Heart left ventricle (tissue), 16 donors: ENCODE measurements at regions not wholly inside any gene's neighbourhood (a gene's known extent, or its start where the extent isn't known, plus 50 kb on each side); places are given as distances from the start of the nearest gene placed in this dataset.
"Not testable (repeated sequence)": the region's sequence is repeated elsewhere in the genome, so short reads cannot be mapped to it uniquely, and the experiment has no call there.

Source experiments
- ATAC-seq, 4 donors: fragments of 200-7000 bp; cut with Tn5 transposase; one replicate each; pipeline ENCODE4 v1.9.1; 2020 to 2022; ENCODE audit warnings: moderate library complexity in 4 of 4, mild to moderate bottlenecking in 3 of 4, moderate number of reproducible peaks in 1 of 4
- DNase-seq, 5 donors: peaks; one replicate each; pipeline ENCODE4 v3.0.0-alpha.2; 2020
- H3K27ac ChIP-seq, 12 donors: fragments of 200-600 bp; sonication (generic) in 4 of 12; one replicate each; pipeline versions ENCODE4 v1.5.0 to v1.8.0; 2016 to 2022; ENCODE audit warnings: mild to moderate bottlenecking in 2 of 12
- H3K27me3 ChIP-seq, 9 donors: fragments of 200-600 bp; sonication (generic) in 2 of 9; one replicate each; pipeline versions ENCODE4 v1.5.1 to v1.8.0; 2016 to 2022; ENCODE audit warnings: mild to moderate bottlenecking in 3 of 9
- H3K36me3 ChIP-seq, 9 donors: fragments of 200-600 bp; sonication (generic) in 2 of 9; one replicate each; pipeline versions ENCODE4 v1.5.0 to v1.8.0; 2018 to 2022; ENCODE audit warnings: mild to moderate bottlenecking in 2 of 9
- H3K4me1 ChIP-seq, 12 donors: fragments of 200-600 bp; sonication (generic) in 4 of 12; one replicate each; pipeline versions ENCODE4 v1.5.0 to v1.8.0; 2016 to 2022; ENCODE audit warnings: mild to moderate bottlenecking in 3 of 12
- H3K4me3 ChIP-seq, 12 donors: fragments of 200-600 bp; sonication (generic) in 4 of 12; one replicate each; pipeline versions ENCODE4 v1.5.0 to v1.8.0; 2017 to 2022; ENCODE audit warnings: mild to moderate bottlenecking in 9 of 12, moderate library complexity in 4 of 12
- H3K9me3 ChIP-seq, 12 donors: fragments of 200-600 bp; sonication (generic) in 4 of 12; one replicate each; pipeline versions ENCODE4 v1.5.0 to v1.8.0; 2016 to 2022; ENCODE audit warnings: mild to moderate bottlenecking in 1 of 12
- POLR2A ChIP-seq, 2 donors: fragments of 450-650 bp; IDR thresholded peaks; one replicate each; pipeline ENCODE4 v1.6.1; 2017; ENCODE audit warnings: antibody characterized with exemption in 2 of 2, mild to moderate bottlenecking in 2 of 2, moderate library complexity in 2 of 2
- WGBS, 4 donors: extraction: QIAGEN DNeasy Blood & Tissue Kit in 2 of 4; methylation state at CpG; one replicate each; pipeline versions ENCODE4 v1.1.5 to v1.1.7; 2013 to 2018; 5-methylcytosine and 5-hydroxymethylcytosine counted together
- intact Hi-C, 10 donors: fragments of 100-400 bp; cut with DNase I; formaldehyde crosslinking; loops; one replicate each; pipeline versions ENCODE4 v1.11.1 to v1.14.2; 2022
- TF ChIP-seq, protein P1 (sequence below), 12 donors: fragments of 200-600 bp; sonication (generic) in 4 of 12; IDR thresholded peaks; one replicate each; pipeline versions ENCODE4 v1.5.0 to v1.8.0; 2018 to 2022; ENCODE audit warnings: antibody characterized with exemption in 12 of 12, mild to moderate bottlenecking in 5 of 12
- donor health status: ischemic (EF 13 %, LVEDD 7.1; RV severe dilation, severe dysfunction).
- donor health status: healthy with polysubstance abuse.
- donor health status: DM: no; HTN: yes; CAD: no.
- donor health status: DM: no; HTN: no; CAD: no.
- donor health status: ischemic (EF 25% LVEDD 6.9; RV normal size, moderate dysfunction).
- donor health status: ischemic (EF 25% LVEDD 5.7; RV mildly dilated, moderate dysfunction).
- donor health status: healthy.
- donor health status: DM: yes; HTN: yes; CAD: no.
- donor health status: ischemic (EF 35%, LVEDD 5.7; RV mildly dilated, moderate dysfunction).
- donor health status: nonischemic (EF 11% LVEDD 7.7; RV severe dilation, severe dysfunction).
- donor health status: DM: yes; HTN: yes; CAD: no.
- donor health status: PGD.
- donor health status: ischemic (EF 29% LVEDD 5.4; RV normal size, mild dysfunction).
- donor health status: nonischemic (EF 23%, LVEDD 6.1; RV moderate dilation, normal function).

DNA sequence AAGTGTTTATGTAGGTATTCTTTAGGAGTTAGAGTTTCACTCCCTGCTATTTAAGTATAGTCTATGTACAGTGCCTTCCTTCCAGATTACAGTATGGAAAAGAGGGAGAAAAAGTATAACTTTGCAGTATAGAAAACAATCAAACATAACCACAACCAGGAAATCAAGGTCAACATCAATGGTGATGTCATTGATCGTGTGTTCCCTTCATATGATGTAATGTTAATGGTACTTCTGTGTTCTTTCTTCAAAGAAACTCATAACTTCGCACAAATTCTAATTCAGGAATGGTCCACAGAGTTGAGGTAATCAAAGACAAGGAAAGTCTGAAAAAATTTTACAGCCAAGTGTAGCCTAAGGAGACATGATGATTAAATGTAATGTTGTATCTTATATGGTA is 961.1 kb upstream of the EDIL3 start:
- Histone ChIP-seq H3K27me3 (no peaks in the 10 kb centered on the region), H3K36me3 (no peaks in the 10 kb centered on the region), H3K4me1 (no peaks in the 10 kb centered on the region), H3K27ac (no peak overlapping the region), H3K4me3 (no peak overlapping the region), H3K9me3 (no peaks in the 10 kb centered on the region)
- DNase-seq (no peak), ATAC-seq (no peak)
- 68 to 81% (median 76%) methylated on average over 2 of the region's 2 CpGs for WGBS, 4 donors
- TF ChIP-seq, protein P1, sequence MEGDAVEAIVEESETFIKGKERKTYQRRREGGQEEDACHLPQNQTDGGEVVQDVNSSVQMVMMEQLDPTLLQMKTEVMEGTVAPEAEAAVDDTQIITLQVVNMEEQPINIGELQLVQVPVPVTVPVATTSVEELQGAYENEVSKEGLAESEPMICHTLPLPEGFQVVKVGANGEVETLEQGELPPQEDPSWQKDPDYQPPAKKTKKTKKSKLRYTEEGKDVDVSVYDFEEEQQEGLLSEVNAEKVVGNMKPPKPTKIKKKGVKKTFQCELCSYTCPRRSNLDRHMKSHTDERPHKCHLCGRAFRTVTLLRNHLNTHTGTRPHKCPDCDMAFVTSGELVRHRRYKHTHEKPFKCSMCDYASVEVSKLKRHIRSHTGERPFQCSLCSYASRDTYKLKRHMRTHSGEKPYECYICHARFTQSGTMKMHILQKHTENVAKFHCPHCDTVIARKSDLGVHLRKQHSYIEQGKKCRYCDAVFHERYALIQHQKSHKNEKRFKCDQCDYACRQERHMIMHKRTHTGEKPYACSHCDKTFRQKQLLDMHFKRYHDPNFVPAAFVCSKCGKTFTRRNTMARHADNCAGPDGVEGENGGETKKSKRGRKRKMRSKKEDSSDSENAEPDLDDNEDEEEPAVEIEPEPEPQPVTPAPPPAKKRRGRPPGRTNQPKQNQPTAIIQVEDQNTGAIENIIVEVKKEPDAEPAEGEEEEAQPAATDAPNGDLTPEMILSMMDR (IDR thresholded peaks at IDR 0.05) = no peak
- TF ChIP-seq POLR2A (IDR thresholded peaks at IDR 0.05) = no peak
- intact Hi-C loops = no loop called here

DNA sequence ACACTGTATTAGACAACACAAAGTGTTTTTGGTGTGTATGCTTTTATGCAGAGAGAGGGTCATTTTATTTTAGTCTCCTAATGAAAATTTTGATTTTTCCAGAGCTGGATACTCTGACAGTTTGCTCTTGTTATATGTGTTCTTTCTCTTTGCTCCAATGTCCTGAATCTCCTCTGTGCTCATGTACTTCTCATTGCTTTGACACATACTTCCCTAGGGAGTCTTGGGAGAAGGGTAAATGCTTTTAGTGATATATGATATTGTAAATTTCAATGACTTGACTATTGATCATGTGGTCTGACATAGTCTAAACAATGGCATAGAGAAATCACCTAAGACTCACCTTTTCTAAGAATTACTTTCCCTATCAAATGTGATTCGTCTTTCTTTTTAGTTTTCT is 972.6 kb upstream of the EDIL3 start:
- ATAC-seq = no peak
- Histone ChIP-seq H3K9me3 (no peaks in the 10 kb centered on the region), H3K27ac (no peak overlapping the region), H3K4me1 (no peaks in the 10 kb centered on the region), H3K4me3 (no peak overlapping the region), H3K27me3 (no peaks in the 10 kb centered on the region), H3K36me3 (no peaks in the 10 kb centered on the region)
- WGBS, 4 donors = 78 to 88% (median 85%) methylated on average over 1 of the region's 1 CpG
- DNase-seq = no peak
- TF ChIP-seq, protein P1 (IDR thresholded peaks at IDR 0.05) = no peak
- TF ChIP-seq POLR2A (IDR thresholded peaks at IDR 0.05) = no peak
- intact Hi-C loops = no loop called here

- ATAC-seq (no peak), DNase-seq (no peak)
- H3K4me1 ChIP-seq = no peaks in the 10 kb centered on the region
- WGBS, 4 donors = 47 to 59% (median 56%) methylated on average over 4 of the region's 4 CpGs
- no peak overlapping the region for H3K27ac ChIP-seq
- H3K9me3 ChIP-seq = peaks cover 0 to 7% (median 0%) of the 10 kb centered on the region in 12 donors
- TF ChIP-seq, protein P1 (IDR thresholded peaks at IDR 0.05) = no peak
- TF ChIP-seq POLR2A (IDR thresholded peaks at IDR 0.05) = no peak
- H3K4me3 ChIP-seq = no peak overlapping the region
- H3K36me3 ChIP-seq = no peaks in the 10 kb centered on the region
- H3K27me3 ChIP-seq = no peaks in the 10 kb centered on the region
- intact Hi-C loops = no loop called here
These were observed 990.8 kb upstream of the EDIL3 start for GRCh38 chr5:85375525-85375924.

GRCh38 chr5:85388770-85389169 is 1004.1 kb upstream of the EDIL3 start:
- H3K4me1 ChIP-seq = no peaks in the 10 kb centered on the region
- H3K36me3 ChIP-seq = no peaks in the 10 kb centered on the region
- ATAC-seq (no peak), DNase-seq (no peak)
- H3K4me3 ChIP-seq = no peak overlapping the region
- 71 to 77% (median 74%) methylated on average over 3 of the region's 3 CpGs for WGBS, 4 donors
- intact Hi-C loops = no loop called here
- no peaks in the 10 kb centered on the region for H3K27me3 ChIP-seq
- H3K27ac ChIP-seq = no peak overlapping the region
- TF ChIP-seq POLR2A (IDR thresholded peaks at IDR 0.05) = no peak
- TF ChIP-seq, protein P1 (IDR thresholded peaks at IDR 0.05) = no peak
- peaks cover 0 to 18% (median 3%) of the 10 kb centered on the region in 12 donors for H3K9me3 ChIP-seq

DNA sequence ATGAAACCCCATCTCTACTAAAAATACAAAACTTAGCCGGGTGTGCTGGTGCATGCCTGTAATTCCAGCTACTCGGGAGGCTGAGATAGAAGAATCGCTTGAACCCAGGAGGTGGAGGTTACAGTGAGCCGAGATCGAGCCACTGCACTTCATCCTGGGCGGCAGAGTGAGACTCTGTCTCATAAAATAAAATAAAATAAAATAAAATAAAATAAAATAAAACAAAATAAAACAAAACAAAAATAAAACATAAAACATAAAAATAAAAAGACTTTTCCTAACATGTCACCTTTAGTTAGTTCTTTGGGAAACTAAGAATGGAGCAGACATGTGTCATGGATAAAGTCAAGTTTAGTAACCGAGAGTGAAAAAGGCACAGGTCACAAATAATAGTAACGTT is 1007.6 kb upstream of the EDIL3 start:
- intact Hi-C loops, H3K9me3 ChIP-seq, H3K27ac ChIP-seq, H3K27me3 ChIP-seq, H3K4me1 ChIP-seq, H3K36me3 ChIP-seq, DNase-seq, H3K4me3 ChIP-seq, ATAC-seq: not testable (repeated sequence)
- WGBS, 4 donors = 77 to 88% (median 83%) methylated on average over 8 of the region's 8 CpGs
